GM19438 (cell line): ENCODE measurements at regions not wholly inside any gene's neighbourhood (a gene's known extent, or its start where the extent isn't known, plus 50 kb on each side); places are given as distances from the start of the nearest gene placed in this dataset.

Source experiments
- ATAC-seq: cut with Tn5 transposase; IDR thresholded peaks from one replicate; pipeline ENCODE4 v1.9.1; 2021; ENCODE audit warnings: low read depth; ENCODE audit not compliant: unreplicated experiment

DNA sequence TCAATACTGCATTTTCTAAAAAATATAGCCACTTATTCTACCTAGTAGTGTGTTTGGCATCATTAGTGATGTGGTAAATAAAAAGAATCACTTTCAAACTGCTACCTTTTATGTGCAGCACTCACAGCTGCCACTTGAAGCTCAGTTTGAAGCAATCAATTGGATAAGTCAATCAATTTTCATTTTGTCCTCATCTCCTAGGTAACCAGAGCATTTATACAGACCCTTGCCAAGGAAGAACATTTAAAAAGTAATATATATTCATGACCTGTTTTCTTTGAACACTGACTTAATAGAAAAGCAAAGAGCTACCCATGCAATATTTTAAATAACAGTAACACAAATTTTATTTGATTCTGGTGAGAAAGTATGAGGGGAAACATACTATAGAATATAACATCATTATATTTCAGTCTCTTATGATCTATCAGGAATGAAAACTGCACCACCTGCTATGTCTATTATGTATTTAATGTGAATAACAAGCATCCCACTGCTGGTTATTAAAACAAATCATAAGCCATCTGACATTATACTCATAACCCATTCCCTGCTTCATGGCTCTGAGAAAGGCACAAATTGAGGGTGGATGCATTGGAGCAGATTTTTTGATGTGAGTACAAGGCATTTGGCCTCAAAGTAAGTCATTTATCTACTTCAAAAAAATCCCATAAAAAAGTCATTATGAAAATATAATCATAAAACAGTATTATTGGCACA is 168.4 kb upstream of the C21orf91 start:
- no peak for ATAC-seq

- ATAC-seq = no peak
Observed at GRCh38 chr21:17981060-17981740, 162.0 kb upstream of the C21orf91 start.

- ATAC-seq = no peak
Observed at GRCh38 chr21:17979763-17980162, 160.6 kb upstream of the C21orf91 start.

DNA sequence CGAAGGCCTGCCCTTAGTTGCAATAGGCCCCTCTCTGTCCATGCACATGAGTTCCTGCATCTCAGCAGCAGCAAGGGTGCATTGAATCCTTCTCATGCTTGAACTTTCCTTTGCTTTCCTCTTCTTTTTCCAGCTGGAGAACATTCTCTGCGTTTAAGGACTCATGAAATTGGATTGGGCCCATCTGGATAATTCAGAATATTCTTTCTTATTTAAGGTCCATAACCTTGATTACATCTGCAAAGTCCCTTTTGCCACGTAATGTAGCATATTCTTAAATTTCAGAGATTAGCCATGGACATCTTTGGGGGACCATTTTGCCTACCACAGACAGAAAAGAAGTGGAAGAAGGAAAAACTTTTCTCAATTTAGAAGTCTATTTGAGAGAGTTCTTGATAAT is 159.7 kb upstream of the C21orf91 start:
- ATAC-seq = no peak

- no peak for ATAC-seq
Observed at GRCh38 chr21:17976691-17977090, 157.5 kb upstream of the C21orf91 start.

DNA sequence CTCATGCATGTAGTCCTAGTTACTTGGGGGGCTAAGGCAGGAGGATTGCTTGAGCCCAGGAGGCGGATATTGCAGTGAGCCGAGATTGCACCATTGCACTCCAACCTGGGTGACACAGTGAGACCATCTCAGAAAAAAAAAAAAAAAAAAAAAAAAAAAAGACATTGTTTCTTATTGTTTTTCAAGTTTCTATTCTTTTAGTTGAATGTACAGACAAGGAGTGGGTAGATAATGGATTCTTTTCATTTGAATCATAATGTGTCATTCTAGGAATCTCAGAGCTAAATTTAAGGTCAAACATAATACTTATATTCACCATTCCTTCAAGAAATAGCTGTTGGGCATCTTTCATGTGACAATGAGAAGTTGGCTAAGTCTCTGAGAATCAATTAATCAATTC is 157.0 kb upstream of the C21orf91 start:
- ATAC-seq = no peak

DNA sequence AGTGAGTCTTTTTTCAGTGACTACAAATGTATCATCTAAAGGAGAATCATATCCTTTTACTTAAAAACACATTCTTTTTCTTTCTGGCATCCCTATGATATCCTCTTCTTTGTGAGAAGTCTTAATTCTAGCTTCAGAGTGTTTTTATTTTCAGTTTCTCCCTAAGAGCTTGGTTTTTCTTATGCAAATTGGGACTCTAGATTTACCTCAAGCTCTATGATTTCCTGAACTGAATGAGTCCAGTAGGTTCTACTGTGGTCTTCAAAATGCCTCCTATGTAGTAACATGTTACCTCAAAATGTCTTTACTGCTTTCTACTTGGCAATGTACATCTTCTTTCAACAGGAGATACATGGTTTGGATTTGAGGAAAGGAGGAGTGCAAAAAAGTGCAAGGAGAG is 148.2 kb upstream of the C21orf91 start:
- ATAC-seq = no peak

DNA sequence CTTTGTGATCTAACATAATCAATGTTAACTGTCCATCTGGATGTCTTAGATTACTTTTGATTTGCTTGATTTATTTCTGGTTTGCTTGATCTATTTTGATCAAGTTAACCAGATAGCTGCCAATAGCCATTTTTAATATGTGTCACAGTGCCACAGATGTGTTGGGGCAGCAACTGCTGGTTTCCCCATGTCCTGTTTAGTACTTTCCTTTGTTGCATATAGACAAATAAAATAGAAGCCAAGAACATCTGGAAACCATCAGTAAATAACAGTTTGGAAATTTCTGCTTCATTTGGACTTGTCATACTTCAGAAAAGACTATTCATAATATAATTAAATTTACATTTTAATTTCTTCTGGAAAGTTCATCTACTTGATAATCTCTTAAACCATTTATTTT is 145.6 kb upstream of the C21orf91 start:
- ATAC-seq = no peak

DNA sequence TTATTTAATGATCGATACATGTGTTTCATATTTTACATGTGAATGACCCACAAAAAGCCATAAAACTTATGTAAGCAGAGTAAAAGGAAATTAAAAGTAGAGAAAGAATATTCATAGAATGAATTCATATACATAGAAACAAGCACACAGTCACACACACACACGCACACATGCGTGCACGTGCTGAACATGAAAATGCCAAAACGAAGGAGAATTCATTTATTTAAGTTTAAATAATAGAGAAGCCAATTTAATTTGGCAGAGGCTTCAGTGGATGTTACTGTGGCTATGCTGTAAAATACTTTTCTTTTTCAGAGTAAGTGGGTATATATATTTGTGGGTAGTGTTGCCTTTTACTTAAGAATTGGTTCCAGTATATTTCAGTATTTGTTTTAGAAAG is 145.0 kb upstream of the C21orf91 start:
- no peak for ATAC-seq

- no peak for ATAC-seq
Observed at GRCh38 chr21:17950591-17950990, 131.4 kb upstream of the C21orf91 start.

DNA sequence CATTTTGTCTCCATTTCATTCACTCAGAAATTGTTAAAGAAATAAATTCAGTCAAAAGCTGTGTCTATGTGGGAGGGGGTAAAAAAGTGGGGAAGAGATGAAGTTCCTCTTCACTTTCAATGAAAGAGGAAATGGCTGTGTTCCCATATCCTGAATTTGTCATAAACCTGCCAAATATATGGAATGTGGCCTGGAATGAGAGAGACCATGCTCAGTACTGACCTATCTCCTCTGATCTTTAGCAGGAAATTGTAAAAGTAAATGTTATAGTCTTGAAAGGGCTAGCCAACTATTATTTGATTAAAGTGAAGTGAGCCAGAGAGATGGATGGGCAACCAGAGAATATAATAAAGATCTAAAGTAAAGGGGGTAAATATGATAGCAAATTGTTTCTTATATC is 130.3 kb upstream of the C21orf91 start:
- ATAC-seq = no peak

DNA sequence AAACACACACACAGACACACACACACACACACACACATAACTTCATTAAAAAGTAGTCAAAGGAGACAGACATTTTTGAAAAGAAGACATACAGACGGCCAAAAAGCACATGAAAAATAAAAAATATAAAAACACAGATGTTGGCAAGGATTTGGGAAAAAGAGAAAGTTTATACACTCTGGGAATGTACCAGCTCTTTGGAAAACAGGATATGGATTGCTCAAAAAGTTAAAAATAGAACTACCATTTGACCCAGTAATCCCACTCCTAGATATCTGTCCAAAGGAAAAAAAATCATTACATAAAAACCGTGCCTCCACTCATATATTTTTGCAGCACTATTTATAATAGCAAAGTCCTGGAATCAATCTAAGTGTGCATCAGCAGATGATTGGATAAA is 128.4 kb upstream of the C21orf91 start:
- no peak for ATAC-seq

GRCh38 chr21:17931080-17931479 is 111.9 kb upstream of the C21orf91 start:
- ATAC-seq = peak; percentile 77

DNA sequence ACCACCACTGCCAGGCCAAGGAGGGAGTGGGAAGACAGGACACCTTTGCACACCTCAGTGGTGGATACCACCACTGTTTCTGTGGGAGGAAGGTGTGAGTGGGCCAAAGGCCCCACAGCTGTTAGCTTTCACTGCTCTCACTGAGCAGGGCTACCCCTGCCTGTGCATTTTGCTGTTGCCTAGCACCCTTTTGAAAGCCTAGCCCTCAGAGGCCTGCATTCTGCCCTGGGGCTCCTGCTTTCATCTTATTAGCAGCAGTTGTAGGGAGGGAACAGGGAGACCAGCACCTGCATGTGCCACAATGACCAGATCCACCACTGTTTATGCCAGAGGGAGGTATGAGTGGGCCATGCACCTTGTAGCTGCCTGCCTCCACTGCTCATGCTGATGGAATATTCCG is 110.9 kb upstream of the C21orf91 start:
- ATAC-seq = no peak

DNA sequence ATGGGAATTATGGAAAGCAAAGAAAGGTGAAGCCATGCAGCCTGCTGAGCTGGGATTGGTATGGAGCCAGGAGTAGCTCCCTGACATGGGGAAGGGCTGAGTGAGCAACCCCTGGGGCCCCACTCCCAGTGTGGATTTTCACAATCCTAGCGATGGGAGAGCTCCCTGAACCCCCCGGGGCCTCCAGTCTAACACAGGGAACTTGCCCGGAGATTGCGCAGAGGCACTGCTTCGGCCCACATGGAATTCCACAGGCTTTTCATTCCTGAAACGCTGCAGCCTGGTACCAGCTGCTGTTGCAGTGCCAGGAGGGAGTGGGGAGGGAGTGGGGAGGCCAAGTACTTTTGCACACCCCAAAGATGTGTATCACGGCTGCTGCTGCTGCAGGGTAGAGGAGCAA is 110.4 kb upstream of the C21orf91 start:
- ATAC-seq = no peak

GRCh38 chr21:17925899-17926298 is 106.7 kb upstream of the C21orf91 start:
- no peak for ATAC-seq

DNA sequence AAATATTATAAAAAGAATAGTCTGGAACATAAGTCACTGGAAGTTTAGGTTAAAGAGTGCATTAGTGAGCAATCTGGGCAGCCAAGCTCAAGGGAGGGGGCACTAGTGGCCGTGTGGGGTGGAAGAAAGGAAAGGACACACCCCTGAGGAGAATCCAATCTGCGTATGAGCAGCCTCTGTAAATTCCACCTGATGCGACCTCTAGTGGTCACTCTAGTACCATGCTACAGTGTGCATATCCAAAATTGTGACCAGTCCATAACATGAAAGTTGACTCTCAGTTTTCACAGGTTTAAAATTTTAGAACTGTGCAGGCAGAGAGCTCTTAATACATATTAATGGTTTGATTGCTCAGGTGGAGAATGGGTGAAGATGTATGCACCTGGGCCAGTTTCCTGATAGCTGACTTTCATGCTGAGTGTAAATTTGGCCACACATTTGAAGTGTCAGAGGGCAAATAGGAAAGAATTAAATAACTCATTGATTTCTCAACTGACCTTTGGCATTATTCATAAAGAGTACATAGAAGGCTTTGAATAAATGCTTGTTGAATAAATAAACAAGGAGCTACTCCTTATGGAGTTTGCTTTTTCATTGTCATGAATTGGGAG is 105.9 kb upstream of the C21orf91 start:
- peak; percentile 94 for ATAC-seq

GRCh38 chr21:17921579-17922530 is 102.7 kb upstream of the C21orf91 start:
- no peak for ATAC-seq

- no peak for ATAC-seq
Observed at GRCh38 chr21:17915976-17916375, 96.8 kb upstream of the C21orf91 start.

DNA sequence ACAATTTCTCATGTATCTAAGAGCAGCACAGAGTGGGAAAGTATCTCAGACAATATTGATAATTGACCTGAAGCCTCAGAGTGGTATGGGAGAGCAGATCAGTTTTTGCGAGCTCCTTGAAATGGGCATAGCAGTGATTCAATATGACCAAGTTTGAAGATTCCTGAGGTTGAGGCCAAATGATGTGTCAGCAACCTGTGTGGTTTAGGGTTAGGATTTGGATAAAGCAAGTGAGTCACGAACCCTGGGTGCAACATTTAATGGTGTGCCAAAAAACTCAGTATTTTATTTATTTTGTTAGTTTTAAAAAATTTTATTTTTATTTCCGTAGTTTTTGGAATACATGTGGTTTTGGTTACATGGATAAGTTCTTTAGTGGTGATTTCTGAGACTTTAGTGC is 92.5 kb upstream of the C21orf91 start:
- ATAC-seq = no peak
